M059J (cell line): ENCODE measurements at regions not wholly inside any gene's neighbourhood (a gene's known extent, or its start where the extent isn't known, plus 50 kb on each side); places are given as distances from the start of the nearest gene placed in this dataset.

ENCODE experiments used
- DNase-seq: peaks from one replicate; pipeline ENCODE4 v3.0.0-alpha.2; 2012; ENCODE audit warnings: low read depth

DNA sequence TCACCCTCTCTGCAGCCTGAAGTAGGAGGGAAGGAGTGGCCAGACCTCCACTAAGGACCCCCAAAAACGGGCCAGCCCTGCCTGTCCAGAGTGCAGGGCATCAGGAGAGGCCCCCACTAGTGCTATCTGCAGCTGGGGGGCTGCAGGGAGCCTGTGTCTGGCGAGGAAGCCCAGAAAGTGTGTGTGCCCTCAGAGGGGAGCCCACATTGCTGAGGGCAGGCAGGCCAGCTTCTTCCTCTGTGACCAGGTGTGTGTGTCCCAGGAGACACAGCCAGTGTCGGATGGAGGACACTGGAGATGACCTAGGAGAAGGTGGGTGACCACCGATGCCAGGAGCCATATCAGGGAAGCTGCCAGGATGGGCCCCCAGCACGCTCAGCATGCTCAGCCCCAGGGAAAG lies 218.7 kb downstream of the IRX2 start:
- no peak for DNase-seq

DNA sequence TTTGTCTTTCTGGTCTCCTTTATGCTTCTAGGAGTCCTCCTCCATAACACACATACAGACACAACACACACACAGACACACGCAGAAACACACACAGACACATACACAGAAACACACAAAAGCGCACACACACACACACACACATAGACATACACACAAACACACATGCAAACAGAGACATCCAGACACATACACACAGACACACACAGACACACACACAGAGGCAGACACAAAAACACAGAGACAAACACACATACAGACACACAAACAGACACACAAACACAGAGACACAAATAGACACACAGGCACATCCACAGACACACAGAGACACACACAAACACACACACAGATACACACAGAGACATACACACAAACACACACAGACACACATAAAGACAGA lies 220.2 kb downstream of the IRX2 start:
- DNase-seq, result no peak

DNA sequence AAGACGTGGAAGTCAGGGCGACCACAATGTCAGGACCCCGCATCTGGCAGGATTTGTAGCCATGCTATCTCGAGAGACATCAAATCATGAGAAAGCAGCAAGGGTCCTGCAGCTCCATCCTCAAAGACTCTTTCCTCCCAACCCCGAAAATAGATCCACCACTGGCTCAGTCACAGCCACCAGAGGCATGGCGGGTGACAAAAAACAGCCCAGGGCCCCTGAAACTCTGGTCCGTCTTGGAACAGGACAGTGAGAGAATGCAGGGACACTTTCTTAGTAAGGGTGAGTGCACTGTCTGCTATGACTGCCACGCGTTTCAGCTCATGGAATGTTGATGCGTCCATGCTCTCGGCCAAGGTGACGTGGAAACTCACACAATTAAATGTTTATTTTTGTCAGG lies 220.9 kb downstream of the IRX2 start:
- no peak for DNase-seq

DNA sequence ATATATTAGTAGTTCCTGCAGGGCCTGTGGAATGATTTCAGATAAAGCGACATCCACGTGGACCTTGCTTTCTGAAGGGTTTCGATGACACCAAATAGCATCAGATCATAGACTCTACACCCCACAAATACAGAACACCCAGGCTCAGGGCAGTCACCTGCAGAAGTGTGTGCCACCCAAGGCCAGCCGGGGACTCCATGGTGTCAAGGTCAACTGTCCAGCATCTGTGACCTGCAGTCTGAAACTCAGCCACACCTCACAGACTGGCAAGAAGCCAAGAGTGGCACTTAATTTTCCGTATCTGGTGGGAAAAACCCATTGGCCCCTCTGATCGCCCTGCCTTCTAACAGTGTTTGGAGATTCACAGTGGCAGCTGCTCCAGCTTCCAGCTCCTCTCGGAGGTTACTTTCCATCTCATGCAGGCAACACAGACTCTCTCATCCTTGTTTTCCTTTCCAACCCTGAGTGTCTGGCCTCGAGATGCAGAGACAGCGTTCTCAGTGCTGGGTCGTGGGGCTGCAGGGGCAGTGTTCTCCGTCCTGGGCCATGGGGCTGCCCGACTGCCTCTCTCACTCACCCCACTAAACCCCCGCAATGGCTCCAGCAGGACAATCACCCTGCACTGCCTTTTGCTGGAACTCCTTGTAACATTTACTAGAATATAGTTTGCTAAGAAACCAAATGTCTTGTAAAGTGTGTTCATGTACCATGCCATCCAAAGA lies 221.9 kb downstream of the IRX2 start:
- DNase-seq, result no peak

DNA sequence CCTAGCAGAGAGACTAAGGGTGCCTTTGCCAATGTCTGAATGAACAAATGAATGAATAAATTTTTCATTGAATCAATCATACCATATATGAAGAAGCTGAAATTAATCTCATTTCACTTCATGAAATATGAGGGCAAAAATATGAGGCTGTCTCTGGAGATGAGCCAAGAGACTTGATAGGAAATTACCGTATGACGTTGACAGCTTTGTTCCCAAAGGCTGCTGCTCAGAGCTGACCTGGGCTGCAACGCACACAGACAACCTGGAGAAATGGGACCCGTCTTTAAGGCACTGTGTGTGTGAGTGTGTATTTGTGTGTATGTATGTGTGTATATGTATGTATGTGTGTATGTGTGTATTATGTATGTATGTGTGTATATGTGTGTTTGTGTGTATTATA lies 226.1 kb downstream of the IRX2 start:
- DNase-seq, result no peak

GRCh38 chr5:2524620-2525019 lies 226.9 kb downstream of the IRX2 start:
- DNase-seq, result no peak

DNA sequence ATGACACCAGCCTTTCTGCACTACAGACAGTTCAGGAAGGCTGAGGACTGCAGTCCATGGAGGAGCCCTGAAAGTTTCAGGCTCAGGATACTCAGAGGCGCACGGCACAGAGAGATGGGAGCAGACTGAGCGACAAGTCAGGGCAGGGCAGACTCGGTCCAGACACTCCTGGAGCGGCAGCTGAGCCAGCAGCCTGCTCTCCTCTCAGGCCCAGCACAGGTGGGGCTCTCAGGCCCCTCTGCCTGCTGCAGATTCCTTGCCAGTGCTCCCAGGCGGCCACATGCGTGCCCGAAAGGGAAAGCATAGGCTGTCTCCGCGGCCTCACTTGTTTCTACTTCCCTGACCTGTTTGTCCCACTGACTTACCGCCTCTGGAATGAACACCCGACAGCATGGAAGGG lies 228.3 kb downstream of the IRX2 start:
- no peak for DNase-seq

GRCh38 chr5:2522372-2522771 lies 229.1 kb downstream of the IRX2 start:
- DNase-seq, result no peak

DNA sequence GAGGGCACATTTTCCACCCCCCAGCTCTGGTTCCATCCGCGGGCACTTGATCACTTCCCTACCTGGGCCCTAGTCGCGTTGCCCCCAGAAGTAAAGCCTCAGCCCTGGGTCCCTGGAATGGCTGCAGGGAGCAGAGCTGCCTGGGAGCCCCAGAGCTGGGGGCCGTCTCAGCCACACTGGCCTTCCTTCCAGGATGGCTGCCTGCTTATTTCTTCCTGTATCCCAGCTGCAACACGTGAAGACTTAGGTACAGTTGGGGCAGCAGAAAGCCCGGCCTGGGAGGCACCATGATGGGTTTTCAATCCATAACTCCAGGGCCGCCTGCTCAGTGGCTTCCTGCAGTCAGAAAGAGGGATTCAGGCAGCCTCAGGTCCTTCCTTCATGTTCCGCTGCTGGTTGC lies 232.3 kb downstream of the IRX2 start:
- no peak for DNase-seq

- DNase-seq, result no peak
Measured at GRCh38 chr5:2517451-2517850, 234.0 kb downstream of the IRX2 start.

GRCh38 chr5:2515180-2515764 lies 236.2 kb downstream of the IRX2 start:
- DNase-seq, result no peak

DNA sequence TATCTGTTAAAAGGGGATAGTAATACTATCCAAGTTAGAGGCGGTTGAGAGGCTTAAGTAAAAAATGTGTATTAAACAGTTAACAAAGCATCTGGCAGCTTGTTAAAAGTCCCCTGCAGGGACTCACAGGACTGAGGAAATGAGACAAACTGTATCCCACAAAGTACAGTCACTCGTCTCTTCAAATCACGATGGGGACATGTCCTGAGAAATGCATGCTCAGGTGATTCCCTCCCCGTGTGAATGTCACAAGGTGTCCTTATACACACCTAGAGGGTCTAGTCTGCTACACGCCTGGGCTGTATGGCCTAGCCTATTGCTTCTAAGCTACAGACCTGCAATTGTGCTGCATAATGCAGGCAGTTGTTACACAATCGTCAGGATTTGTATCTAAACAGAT lies 237.0 kb downstream of the IRX2 start:
- no peak for DNase-seq

DNA sequence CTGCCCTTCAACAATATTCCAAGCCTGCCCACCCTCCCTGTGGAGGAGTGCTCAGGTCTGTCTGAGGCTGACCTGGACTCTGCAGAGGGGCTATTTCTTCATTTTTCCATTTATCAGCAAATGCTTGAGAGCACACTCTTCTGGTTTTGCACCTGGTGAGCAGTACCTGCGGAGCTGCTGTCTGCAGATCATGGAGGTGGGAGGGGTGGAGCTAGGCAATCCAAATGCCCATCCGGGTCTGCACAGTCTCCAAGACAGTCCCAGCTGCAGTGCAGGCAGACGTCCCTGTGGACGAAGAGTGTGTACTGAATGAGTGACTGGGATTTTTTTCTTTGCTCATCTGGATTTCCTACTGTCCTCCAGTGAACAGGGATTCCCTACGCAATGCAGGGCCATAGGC lies 239.8 kb downstream of the IRX2 start:
- DNase-seq, result no peak

DNA sequence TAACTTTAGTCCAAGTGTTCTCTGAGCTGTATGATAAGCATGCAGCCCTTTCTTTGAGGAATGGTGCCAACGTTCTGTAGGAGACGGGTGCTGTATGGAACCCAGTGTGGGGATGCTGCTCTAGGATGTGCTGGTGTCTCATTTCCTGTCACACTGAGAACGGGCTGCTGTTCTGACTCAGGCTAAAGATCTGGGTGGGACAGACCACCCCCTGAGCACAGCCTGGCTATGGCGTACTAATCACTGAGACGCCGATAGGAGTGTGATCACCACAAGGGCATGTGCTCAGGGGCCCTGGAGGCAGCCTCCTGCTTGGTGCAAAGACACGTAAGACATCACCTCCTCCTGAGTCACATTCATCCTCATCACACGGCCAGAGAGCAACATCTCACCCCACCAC lies 240.4 kb downstream of the IRX2 start:
- DNase-seq, result no peak

DNA sequence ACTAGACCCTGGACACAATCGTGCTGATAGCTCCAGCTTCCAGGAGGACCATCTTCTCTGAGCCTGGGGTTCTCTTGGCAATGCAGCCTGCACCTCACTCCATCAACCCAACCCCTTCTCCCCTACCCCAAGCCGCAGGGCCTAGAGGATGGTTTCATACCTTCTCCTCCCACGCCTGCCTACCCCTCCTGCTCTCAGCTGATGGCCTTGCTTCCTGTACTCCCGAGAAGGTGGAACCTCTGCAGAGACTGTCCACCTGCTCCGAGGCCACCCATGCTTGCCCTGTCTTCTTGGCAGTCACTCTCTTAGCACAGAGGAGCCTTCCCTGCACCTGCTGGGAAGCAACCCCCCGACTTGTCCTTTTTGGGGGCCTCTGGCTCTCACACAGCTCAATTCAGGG lies 241.9 kb downstream of the IRX2 start:
- DNase-seq, result no peak

- no peak for DNase-seq
Measured at GRCh38 chr5:2508514-2508913, 243.0 kb downstream of the IRX2 start.

- no peak for DNase-seq
Measured at GRCh38 chr5:2507611-2508010, 243.9 kb downstream of the IRX2 start.

DNA sequence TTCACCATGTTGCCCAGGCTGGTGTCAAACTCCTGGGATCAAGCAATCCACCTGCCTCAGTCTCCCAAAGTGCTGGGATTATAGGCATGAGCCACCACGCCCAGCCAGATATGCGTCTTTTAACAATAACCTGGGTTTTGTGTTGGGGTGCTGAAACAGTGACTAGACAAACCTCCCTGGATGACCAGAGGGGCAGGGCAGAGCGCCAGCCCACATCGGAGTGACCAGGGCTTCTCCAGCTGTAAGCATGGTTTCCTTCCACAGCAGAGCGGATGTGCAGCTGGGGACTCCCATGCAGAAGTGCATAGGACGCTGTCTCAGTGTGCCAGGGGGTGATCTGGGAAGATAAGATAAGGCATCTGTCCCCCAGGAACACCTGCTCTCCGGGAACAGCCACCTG lies 244.9 kb downstream of the IRX2 start:
- no peak for DNase-seq

DNA sequence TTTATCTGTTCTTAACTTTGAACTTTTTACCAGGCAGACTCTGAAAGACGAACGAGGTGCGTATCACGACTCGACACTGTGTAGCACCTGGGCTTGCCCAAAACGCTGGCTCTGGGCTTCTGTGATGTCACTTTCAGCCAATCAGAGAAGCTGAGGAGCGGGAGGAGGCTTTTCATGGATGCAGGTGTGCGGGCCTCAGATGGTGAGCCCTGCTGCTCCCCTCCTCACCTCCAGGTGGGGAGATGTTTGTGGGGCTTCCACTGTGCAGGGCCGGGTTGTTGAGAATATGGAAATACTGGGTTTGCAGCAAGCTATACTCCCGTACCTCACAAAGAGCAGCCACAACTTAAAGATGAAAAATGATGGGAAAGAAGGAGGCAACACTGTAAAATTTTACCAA lies 246.3 kb downstream of the IRX2 start:
- DNase-seq, result no peak

- DNase-seq, result no peak
Measured at GRCh38 chr5:2502970-2503594, 248.4 kb downstream of the IRX2 start.

GRCh38 chr5:2499917-2500316 lies 251.6 kb downstream of the IRX2 start:
- no peak for DNase-seq

DNA sequence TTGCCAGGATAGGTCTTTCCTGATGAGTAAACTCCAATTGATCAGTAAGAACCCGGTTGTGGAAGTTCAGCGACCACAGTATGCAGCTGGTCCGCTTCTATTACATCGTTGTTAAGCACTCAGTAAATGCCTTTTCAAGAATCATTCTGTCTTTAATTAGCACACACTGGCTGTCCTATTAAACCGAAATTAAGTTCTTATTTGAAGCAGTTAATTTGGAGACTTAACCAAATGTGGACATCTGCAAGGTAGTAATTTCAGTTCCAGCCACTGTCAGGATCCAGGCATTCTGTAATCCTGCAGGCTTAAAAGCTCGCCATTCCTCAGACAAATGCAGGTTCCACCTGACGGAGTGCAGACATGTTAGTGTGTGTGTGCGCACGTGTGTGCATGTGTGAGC lies 254.6 kb downstream of the IRX2 start:
- DNase-seq, result no peak

- DNase-seq, result no peak
Measured at GRCh38 chr5:2496126-2496525, 255.4 kb downstream of the IRX2 start.

- DNase-seq, result no peak
Measured at GRCh38 chr5:2493356-2493755, 258.1 kb downstream of the IRX2 start.
